ENCODE measurements at regions not wholly inside any gene's neighbourhood (a gene's known extent, or its start where the extent isn't known, plus 50 kb on each side); places are given as distances from the start of the nearest gene placed in this dataset.
"Not testable (repeated sequence)": the region's sequence is repeated elsewhere in the genome, so short reads cannot be mapped to it uniquely, and the experiment has no call there.

GRCh38 chr22:11059129-11059528 lies 4468.9 kb upstream of the OR11H1 start:
- TF ChIP-seq POLR2A (IDR thresholded peaks at IDR 0.05; ENCODE audit: low read depth, low read length); POLR2AphosphoS5 (IDR thresholded peaks at IDR 0.05; ENCODE audit: low read depth, low read length); TAF1 (IDR thresholded peaks at IDR 0.05; ENCODE audit: borderline replicate concordance, low read depth, low read length): not testable (repeated sequence)
